GM23248 (cell line): ENCODE measurements at regions not wholly inside any gene's neighbourhood (a gene's known extent, or its start where the extent isn't known, plus 50 kb on each side); places are given as distances from the start of the nearest gene placed in this dataset.
A peak's percentile ranks its signal among the peaks of the same experiment; 100 is the strongest.

Source experiments
- DNase-seq: peaks from one replicate; pipeline ENCODE4 v3.0.0-alpha.2; 2015
- H2AFZ ChIP-seq: fragments of 200-600 bp; sonication (generic); 2 replicates; pipeline ENCODE4 v1.6.1; 2016; ENCODE audit warnings: antibody characterized with exemption
- H3F3A ChIP-seq: fragments of 200-600 bp; sonication (generic); 2 replicates; pipeline ENCODE4 v1.6.1; 2016; ENCODE audit warnings: mild to moderate bottlenecking, antibody characterized with exemption, mixed run types; ENCODE audit not compliant: insufficient read depth
- H3K27ac ChIP-seq: fragments of 200-600 bp; sonication (generic); 2 replicates; pipeline ENCODE4 v1.5.1; 2016; ENCODE audit warnings: mild to moderate bottlenecking
- H3K27me3 ChIP-seq: fragments of 200-600 bp; sonication (generic); replicated peaks from 2 replicates; pipeline ENCODE4 v1.6.1; 2016; ENCODE audit warnings: mild to moderate bottlenecking; ENCODE audit not compliant: insufficient read depth
- H3K36me3 ChIP-seq: fragments of 200-600 bp; sonication (generic); 2 replicates; pipeline ENCODE4 v1.6.1; 2016; ENCODE audit warnings: low read depth, mild to moderate bottlenecking
- H3K4me1 ChIP-seq: fragments of 200-600 bp; sonication (generic); 2 replicates; pipeline ENCODE4 v1.6.1; 2016; ENCODE audit warnings: mild to moderate bottlenecking; ENCODE audit not compliant: insufficient read depth
- H3K4me2 ChIP-seq: fragments of 200-600 bp; sonication (generic); one replicate; pipeline ENCODE4 v1.6.1; 2016; ENCODE audit warnings: mild to moderate bottlenecking; ENCODE audit not compliant: unreplicated experiment
- H3K4me3 ChIP-seq: fragments of 200-600 bp; sonication (generic); 2 replicates; pipeline ENCODE4 v1.5.1; 2016; ENCODE audit warnings: mild to moderate bottlenecking
- H3K79me2 ChIP-seq: fragments of 200-600 bp; sonication (generic); 2 replicates; pipeline ENCODE4 v1.6.1; 2016; ENCODE audit warnings: mild to moderate bottlenecking; ENCODE audit not compliant: insufficient read depth
- H3K9ac ChIP-seq: fragments of 200-600 bp; sonication (generic); 2 replicates; pipeline ENCODE4 v1.6.1; 2016; ENCODE audit warnings: mild to moderate bottlenecking
- H3K9me2 ChIP-seq: fragments of 200-600 bp; sonication (generic); 2 replicates; pipeline ENCODE4 v1.6.1; 2016; ENCODE audit warnings: mixed run types, mild to moderate bottlenecking, moderate library complexity; ENCODE audit not compliant: insufficient read depth
- H3K9me3 ChIP-seq: fragments of 200-600 bp; sonication (generic); one replicate; pipeline ENCODE4 v1.6.1; 2017; ENCODE audit warnings: low read depth
- H4K20me1 ChIP-seq: fragments of 200-600 bp; sonication (generic); 2 replicates; pipeline ENCODE4 v1.6.0; 2016; ENCODE audit not compliant: insufficient read depth
- EZH2 ChIP-seq: fragments of 200-600 bp; sonication (generic); IDR thresholded peaks from 2 replicates; pipeline ENCODE4 v1.6.1; 2018; ENCODE audit warnings: antibody characterized with exemption, mild to moderate bottlenecking; ENCODE audit not compliant: insufficient read depth, poor library complexity, severe bottlenecking
- EZH2phosphoT487 ChIP-seq: fragments of 200-600 bp; sonication (generic); IDR thresholded peaks from 2 replicates; pipeline ENCODE4 v1.6.1; 2018; ENCODE audit warnings: antibody characterized with exemption, moderate library complexity, mild to moderate bottlenecking, low read depth; ENCODE audit not compliant: insufficient read depth
- WGBS, 2 experiments: methylation state at CpG; one replicate each; pipeline ENCODE4 v1.1.6; 2015 to 2017; ENCODE audit warnings: low lambda C conversion rate in 2 of 2, low coverage in 1 of 2; ENCODE audit errors: missing lambda C conversion rate in 2 of 2; 5-methylcytosine and 5-hydroxymethylcytosine counted together
- in situ Hi-C: fragments of 300-500 bp; cut with MboI; formaldehyde crosslinking; loops from 2 replicates; pipeline ENCODE4 v1.15.0; 2020

- peak overlapping the region; percentile 62 for H3K4me3 ChIP-seq
- H3F3A ChIP-seq: peaks cover 20% of the 10 kb centered on the region
- no peaks in the 10 kb centered on the region for H3K79me2 ChIP-seq
- H3K36me3 ChIP-seq: no peaks in the 10 kb centered on the region
- WGBS, 2 experiments: 11 to 13% methylated on average over 10 of the region's 10 CpGs
- TF ChIP-seq EZH2phosphoT487: 0 out of 2 replicates have a peak, but pooled peaks have one; percentile 45
- no peak for TF ChIP-seq EZH2
- no peaks in the 10 kb centered on the region for H3K27me3 ChIP-seq
- peaks cover 22% of the 10 kb centered on the region for H3K4me1 ChIP-seq
- in situ Hi-C loops: no loop called here
- no peaks in the 10 kb centered on the region for H3K9me3 ChIP-seq
- peak; percentile 96 for DNase-seq
- H3K4me2 ChIP-seq: peak overlapping the region; percentile 84
- peak overlapping the region; percentile 93 for H3K27ac ChIP-seq
- H3K9ac ChIP-seq: peak overlapping the region; percentile 63
- H2AFZ ChIP-seq: peak overlapping the region; percentile 83
- H4K20me1 ChIP-seq: no peaks in the 10 kb centered on the region
- H3K9me2 ChIP-seq: no peaks in the 10 kb centered on the region
Measured at GRCh38 chr4:24105327-24106038, 215.6 kb upstream of the PPARGC1A start.

GRCh38 chr4:24104158-24104565, 214.3 kb upstream of the PPARGC1A start:
- in situ Hi-C loops: no loop called here
- peaks cover 20% of the 10 kb centered on the region for H3F3A ChIP-seq
- peak overlapping the region; percentile 93; the same call in 1 of the 2 replicates for H3K27ac ChIP-seq
- H3K4me3 ChIP-seq: no peak overlapping the region
- H2AFZ ChIP-seq: peak overlapping the region; percentile 26; the same call in 1 of the 2 replicates
- no peak overlapping the region for H3K9ac ChIP-seq
- H3K79me2 ChIP-seq: no peaks in the 10 kb centered on the region
- WGBS, 2 experiments: 69 to 74% methylated on average over 6 of the region's 6 CpGs
- H3K36me3 ChIP-seq: no peaks in the 10 kb centered on the region
- TF ChIP-seq EZH2 (no peak), EZH2phosphoT487 (no peak)
- no peaks in the 10 kb centered on the region for H4K20me1 ChIP-seq
- H3K9me2 ChIP-seq: no peaks in the 10 kb centered on the region
- peaks cover 22% of the 10 kb centered on the region for H3K4me1 ChIP-seq
- no peaks in the 10 kb centered on the region for H3K9me3 ChIP-seq
- peak overlapping the region; percentile 7 for H3K4me2 ChIP-seq
- DNase-seq: peak; percentile 11
- H3K27me3 ChIP-seq: no peaks in the 10 kb centered on the region

- no peaks in the 10 kb centered on the region for H3K79me2 ChIP-seq
- peaks cover 22% of the 10 kb centered on the region for H3K4me1 ChIP-seq
- WGBS, 2 experiments: 86 to 88% methylated on average over 15 of the region's 15 CpGs
- H4K20me1 ChIP-seq: no peaks in the 10 kb centered on the region
- H3K9me2 ChIP-seq: no peaks in the 10 kb centered on the region
- TF ChIP-seq EZH2phosphoT487 (no peak), EZH2 (no peak)
- H3K36me3 ChIP-seq: no peaks in the 10 kb centered on the region
- no peak overlapping the region for H3K4me2 ChIP-seq
- no peak overlapping the region for H3K4me3 ChIP-seq
- no peak for DNase-seq
- no peaks in the 10 kb centered on the region for H3K27me3 ChIP-seq
- no peak overlapping the region for H3K9ac ChIP-seq
- H3F3A ChIP-seq: peaks cover 20% of the 10 kb centered on the region
- in situ Hi-C loops: no loop called here
- H2AFZ ChIP-seq: peak overlapping the region; percentile 26; the same call in 1 of the 2 replicates
- H3K27ac ChIP-seq: no peak overlapping the region
- H3K9me3 ChIP-seq: no peaks in the 10 kb centered on the region
Measured at GRCh38 chr4:24103434-24104157, 213.7 kb upstream of the PPARGC1A start.

- Histone ChIP-seq H3K27me3 (no peaks in the 10 kb centered on the region), H3K4me1 (peaks cover 22% of the 10 kb centered on the region), H3K9me3 (no peaks in the 10 kb centered on the region), H3K4me3 (no peak overlapping the region), H3K4me2 (no peak overlapping the region), H3F3A (peaks cover 20% of the 10 kb centered on the region), H4K20me1 (no peaks in the 10 kb centered on the region), H3K27ac (no peak overlapping the region), H3K79me2 (no peaks in the 10 kb centered on the region), H2AFZ (no peak overlapping the region), H3K36me3 (no peaks in the 10 kb centered on the region), H3K9me2 (no peaks in the 10 kb centered on the region), H3K9ac (no peak overlapping the region)
- DNase-seq: no peak
- TF ChIP-seq EZH2phosphoT487 (no peak), EZH2 (no peak)
- 93 to 95% methylated on average over 4 of the region's 4 CpGs for WGBS, 2 experiments
- in situ Hi-C loops: no loop called here
Measured at GRCh38 chr4:24102621-24103020, 212.8 kb upstream of the PPARGC1A start.
